ENCODE measurements at regions not wholly inside any gene's neighbourhood (a gene's known extent, or its start where the extent isn't known, plus 50 kb on each side); places are given as distances from the start of the nearest gene placed in this dataset.
"Not testable (repeated sequence)": the region's sequence is repeated elsewhere in the genome, so short reads cannot be mapped to it uniquely, and the experiment has no call there.

DNA sequence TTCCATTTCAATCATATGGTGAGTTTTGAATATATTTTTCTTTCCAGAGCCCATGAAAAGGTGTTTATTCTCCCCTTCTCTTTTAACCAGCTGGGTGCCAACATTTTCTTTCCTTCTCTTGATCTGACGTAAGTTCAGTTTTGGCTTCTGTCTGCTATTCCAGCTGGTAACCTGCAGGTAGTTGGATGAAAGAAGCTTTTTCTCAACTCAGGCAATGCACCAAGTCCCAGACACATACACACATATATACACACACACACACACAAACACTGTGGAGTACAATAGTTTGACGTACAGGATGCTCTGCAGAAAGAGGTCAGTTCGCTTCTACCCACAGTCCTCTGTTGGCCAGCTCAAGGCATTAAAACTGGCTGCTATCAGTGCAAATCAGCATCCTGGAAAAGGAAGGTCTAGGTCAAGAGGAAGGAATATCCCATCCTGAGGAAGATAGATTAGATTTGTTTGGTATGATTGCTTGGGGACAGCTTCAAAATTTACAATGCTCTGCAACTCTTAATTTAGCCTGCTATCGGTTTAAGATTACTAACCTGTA is 214.3 kb upstream of the SEMA6A start:
- no peak for DNase-seq

DNA sequence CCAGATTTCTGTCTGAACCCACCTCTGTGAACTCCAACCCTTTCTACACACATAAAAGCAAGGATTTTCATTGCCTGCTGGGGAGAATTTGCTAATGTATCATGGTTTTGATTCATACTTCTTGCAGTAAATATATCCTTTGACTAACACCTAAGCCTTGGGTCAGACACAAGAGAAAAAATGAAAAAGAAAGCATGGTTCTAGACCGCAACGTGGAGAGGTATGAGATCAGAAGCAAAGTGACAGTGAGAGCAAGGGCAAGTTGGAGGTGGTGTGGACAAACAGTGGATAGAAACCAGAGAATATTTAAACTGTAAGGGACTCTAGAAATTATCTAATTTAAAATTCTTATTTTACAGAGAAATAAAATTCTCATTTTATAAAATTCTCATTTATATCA is 212.9 kb upstream of the SEMA6A start:
- DNase-seq, result no peak

GRCh38 chr5:116785106-116785505 is 210.5 kb upstream of the SEMA6A start:
- DNase-seq, result no peak

- no peak for DNase-seq
Observed at GRCh38 chr5:116779846-116780245, 205.2 kb upstream of the SEMA6A start.

DNA sequence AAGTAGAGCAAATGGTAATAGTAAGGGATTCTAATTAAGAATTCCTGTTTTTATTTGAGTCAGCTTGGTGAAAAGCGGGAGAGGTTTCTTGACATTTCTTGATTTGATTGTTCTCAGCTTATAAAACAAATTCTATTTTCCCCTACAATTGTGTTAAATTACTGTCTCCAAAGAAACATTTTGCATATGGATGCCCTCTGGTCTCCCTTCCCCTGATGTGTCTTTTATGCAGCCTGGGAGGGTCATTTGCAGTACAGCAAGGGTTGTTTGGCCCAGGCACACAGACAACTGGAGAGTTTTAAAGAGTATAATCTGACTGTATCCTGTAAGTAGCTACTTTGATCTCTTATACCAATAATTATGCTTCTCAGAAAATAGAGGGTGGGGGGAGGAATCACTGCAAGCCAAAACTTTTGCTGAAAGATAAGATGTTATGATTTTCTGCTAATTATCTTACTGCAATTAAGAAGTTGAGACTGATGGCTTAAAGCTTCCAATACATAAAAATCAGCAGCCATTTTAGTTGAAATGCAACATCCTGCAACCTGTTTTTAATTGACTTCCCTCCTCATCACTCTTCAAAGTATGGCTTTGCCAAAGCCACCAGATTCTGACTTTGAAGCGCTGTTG is 204.1 kb upstream of the SEMA6A start:
- DNase-seq, result no peak

- DNase-seq, result peak; percentile 47
Observed at GRCh38 chr5:116778032-116778431, 203.4 kb upstream of the SEMA6A start.

DNA sequence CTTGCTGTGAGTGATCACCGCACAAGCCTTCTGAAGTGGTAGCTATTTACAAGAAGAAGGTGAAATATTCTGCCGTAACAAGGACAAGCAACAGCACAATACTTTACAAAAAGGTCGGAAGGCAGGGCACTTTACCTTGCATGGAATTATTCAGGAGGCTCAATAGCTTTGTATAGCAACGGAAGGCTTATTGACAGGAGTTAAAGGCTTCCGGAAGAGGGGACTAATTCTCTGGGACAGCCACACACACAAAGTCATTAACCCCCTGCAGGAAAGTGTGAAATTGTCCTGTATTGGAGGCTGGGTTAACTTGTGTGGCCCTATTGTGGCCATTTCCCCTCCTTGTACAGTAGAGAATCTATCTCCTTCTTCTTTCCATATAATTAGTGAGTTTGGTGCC is 199.3 kb upstream of the SEMA6A start:
- no peak for DNase-seq

DNA sequence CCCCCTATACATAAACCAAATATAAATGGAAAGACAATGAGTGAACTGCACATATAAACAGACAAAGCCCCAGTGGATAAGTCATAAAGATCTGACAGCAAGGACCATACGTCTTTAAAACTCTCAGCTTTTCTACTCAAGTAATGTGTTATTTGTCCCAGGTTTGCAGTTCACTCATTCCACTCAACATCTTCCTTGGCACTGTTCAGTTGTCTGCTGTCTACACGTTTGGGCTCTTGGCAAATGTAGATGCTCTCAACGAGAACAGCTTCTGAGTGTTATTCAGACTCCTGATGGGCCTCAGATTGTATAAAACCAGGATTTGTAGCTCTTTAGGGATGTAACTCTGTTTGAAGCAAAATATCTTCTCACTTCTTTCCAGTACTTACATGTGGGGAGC is 198.2 kb upstream of the SEMA6A start:
- DNase-seq, result no peak

DNA sequence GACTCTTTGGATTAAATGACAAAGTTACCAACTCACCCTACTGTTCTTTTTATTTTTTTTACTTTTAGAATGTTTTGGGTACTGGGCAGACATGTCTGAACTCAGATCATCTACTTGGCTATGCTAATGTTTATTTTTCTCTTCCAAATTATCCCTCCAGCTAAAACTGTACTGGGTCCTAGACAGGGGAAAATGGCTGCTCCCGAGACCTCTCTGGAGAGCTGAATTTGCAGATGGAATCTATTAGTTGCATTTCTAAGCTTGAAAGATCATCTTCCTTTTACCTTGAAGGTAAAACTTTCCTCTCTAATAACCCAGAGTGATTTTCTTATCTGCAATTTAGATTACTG is 197.5 kb upstream of the SEMA6A start:
- no peak for DNase-seq

GRCh38 chr5:116771466-116772151 is 197.0 kb upstream of the SEMA6A start:
- no peak for DNase-seq

- not testable (repeated sequence) for DNase-seq
Observed at GRCh38 chr5:116769953-116770352, 195.3 kb upstream of the SEMA6A start.

DNA sequence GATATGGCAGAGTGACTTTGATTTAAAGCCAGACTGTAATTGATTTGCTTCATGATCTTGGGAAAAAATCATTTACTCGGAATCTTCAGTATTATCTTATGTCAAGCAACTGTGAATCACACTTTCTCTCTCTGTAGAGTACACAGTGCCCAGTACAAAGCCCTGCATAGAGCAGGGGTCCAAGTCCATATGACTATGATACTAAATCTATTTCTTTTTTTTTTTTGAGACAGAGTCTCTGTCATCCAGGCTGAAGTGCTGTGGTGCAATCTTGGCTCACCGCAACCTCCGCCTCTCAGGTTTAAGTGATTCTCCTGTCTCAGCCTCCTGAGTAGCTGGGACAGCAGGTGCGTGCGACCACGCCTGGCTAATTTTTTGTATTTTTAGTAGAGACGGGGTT is 194.8 kb upstream of the SEMA6A start:
- DNase-seq, result no peak

DNA sequence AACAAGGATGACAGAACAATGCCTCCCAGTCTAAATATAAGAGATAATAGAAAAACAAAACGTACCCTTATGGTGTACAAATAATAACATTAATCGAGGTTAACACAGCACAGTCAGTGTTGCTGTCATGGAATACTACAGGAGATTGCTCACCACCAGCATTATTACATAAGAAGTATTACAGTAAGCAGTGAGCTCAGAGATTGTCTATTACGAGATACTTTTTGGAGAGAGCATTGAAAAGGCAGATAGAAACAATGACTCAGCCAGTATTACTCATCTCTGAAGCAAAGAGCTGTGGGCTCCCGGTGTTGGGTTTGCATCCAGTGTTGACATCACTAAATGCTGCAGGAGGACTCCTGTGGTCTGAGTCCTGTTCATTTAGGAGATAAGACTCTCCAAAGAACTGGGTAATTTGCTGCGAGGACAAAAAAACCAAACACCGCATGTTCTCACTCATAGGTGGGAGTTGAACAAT is 191.9 kb upstream of the SEMA6A start:
- no peak for DNase-seq

DNA sequence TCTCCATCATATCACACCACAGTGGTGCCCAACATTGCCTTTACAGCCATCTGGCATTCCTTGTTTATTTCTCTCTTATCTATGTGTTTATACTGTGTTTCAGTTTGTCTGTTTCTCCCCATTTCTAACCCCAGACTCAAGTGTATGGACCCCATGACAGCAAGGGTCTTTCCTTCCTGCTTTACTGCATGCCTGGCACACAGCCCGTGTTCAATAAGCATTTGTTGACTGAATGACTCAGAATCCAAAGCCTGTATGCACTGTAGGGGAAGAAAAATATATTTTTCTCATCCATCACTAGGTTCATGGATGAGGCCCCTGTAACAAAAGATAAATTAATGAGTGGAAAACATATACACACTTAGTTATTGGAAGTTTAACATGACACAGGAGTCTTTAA is 190.8 kb upstream of the SEMA6A start:
- DNase-seq, result no peak

DNA sequence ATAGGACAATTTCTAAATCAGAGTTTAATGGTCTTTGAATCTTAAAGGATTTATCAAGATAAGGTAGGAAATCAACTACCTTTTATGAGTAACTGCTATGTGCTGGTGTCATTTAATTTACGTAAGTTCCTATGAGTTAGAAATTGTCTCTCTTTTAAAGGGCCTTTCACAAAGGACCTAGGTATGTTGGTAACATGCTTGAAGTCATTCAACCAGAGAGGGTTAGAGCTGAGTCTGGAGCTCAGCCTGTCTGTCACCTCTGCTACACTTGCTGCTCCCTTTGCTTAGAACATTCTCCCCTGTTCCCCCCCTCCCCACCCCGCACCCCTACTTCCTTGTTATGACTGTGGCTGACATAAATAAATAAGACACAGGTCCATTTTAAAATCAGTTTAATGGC is 190.3 kb upstream of the SEMA6A start:
- DNase-seq, result no peak

DNA sequence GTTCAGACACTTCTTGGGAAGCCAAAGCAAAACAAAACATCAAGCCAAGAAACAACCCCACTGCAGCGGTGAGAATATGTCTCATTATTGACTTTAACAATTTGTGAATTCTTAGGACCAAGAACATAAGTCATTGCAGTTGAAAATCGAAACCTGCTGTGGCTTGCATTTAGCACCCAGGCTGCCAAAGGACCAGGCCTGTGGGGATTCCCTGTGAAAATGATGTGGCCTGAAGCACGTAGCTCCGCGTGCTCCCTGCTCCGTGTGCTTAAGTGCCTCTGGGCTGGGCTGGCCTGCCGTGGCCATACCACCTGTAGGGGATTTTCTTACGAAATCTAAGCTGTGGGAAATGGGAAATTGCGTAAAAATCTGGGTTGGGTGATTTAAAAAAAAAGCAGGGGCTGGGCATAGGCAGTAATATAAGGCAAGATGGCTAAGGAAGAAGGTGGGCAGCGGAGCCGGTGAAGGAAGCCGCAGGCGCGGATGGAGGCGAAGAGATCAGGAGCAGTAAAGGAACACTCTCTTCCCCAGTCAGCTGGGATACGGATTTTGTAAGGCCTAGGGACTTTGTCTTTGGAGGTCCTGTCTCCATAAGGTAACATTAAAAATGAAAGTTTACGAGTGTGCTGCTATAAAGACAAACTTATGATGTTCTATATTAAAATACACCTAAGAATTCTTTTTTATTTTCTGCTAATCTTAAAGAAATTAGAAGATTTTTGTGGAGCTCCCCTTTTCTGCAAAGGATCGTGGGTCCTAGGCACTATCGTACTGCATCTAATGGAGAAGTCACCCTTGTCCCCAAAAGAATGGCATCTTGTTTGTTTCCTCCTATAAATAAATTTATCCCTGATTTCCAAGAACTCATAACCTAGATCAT is 189.6 kb upstream of the SEMA6A start:
- no peak for DNase-seq

DNA sequence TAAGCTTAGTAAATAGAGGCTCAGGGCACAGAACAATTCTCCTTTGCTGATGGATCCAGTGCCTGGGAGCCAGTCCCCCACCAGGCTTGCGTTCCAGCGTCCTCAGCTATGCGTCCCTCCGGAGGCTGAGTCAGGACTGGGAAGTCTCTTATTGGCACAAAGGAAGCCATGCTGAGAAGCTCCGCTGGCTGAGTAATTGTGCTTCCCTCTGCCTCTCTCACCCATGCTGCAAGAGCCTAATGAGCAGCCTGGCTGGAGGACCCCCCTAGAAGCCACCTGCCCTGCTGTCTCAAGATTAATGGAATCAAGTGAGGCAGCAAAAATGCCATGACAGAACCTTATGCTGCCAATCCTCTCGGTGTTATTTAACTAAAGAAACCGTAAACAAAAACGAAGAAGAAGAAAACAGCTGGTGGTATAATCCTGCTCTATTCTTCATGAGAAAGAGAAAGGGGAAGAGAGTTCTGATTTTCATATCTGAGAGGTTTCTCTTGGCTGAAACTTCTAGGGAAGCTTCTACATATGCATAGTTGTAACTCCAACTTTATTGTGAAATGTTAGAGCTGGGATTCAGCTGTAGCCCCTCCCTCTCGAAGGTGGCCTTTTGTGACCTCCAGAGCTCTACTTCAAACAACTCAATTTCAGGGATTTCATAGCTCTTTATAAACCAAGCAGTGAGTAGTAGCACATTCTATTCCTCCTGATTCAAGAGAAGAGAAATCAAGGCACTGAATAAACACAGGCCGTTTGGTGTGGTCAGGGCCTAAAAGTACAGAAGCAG is 185.4 kb upstream of the SEMA6A start:
- no peak for DNase-seq

DNA sequence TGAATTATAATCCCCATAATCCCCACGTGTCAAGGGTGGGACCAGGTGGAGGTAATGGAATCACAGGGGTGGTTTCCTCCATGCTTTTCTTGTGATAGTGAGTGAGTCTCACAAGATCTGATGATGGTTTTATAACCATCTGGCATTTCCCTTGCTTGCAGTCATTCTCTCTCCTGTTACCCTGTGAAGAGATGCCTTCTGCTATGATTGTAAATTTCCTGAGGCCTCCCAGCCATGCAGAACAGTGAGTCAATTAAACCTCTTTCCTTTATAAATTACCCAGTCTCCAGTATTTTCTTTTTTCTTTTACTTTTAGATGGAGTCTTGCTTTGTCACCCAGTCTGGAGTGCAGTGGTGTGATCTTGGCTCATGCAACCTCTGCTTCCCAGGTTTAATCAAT is 182.7 kb upstream of the SEMA6A start:
- no peak for DNase-seq

DNA sequence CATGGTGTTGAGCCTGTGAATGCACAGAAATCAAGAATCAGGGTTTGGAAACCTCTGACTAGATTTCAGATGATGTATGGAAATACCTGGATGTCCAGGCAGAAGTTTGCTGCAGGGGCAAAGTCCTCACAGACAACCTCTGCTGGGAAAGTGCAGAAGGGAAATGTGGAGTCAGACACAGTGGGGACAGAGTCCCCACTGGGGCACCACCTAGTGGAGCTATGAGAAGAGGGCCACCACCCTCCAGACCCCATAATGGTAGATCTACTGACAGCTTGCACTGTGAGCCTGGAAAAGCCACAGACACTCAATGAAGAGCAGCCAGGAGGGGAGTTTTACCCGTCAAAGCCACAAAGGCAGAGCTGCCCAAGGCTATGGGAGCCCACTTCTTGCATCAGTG is 181.9 kb upstream of the SEMA6A start:
- no peak for DNase-seq

DNA sequence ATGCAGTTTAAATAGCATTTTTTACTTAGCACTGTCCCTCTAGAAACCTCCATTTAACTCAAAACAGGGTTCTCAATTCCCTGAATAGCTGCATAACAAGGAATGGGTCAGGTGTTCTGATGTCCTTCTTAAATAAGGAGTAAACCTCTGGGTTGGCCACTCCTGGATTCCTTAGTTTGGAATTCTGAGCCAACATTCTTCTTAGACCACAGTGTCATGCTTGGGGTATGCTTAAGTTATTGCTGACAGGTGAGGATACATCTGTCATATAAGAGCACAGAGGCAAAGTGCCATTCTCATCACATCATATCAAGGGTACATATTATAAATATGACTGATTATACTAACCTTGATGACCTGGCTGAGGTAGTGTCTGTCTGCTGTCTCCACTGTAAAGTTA is 179.9 kb upstream of the SEMA6A start:
- DNase-seq, result no peak

GRCh38 chr5:116751684-116752083 is 177.1 kb upstream of the SEMA6A start:
- no peak for DNase-seq

GRCh38 chr5:116750631-116751580 is 176.3 kb upstream of the SEMA6A start:
- DNase-seq, result no peak

All from right forelimb (tissue), 1 donor.